ENCODE measurements at regions not wholly inside any gene's neighbourhood (a gene's known extent, or its start where the extent isn't known, plus 50 kb on each side); places are given as distances from the start of the nearest gene placed in this dataset.

DNA sequence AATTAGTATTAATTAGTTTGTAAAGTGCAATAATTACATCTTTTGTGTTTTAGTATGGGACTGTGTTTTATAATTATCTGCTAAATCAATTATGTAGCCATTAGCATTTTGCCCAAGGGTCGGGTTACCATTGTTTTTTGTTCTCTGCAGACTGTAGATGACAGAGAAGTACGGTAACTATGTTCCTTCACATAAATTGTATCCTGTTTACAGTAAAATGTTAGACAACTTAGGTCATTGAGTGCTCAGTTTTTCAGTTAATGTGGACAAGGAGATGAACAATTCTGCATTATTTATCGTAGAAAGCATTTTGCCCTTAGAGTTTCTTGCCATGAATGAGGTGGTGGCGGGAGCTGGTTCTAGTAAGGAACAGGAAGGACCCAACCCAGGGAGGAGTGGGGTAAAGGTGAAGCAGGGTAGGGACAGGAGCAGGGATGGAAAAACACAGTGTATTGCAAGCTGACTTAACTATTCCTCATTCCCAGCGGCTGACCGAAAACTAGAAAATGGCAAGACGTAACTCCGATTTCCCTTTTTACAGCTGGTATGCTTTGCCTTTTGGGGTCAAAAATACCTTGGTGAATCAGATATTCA lies 243.7 kb upstream of the SLC24A2 start:
- Histone ChIP-seq H3K27ac (no peak overlapping the region), H3K4me1 (no peaks in the 10 kb centered on the region), H3K4me3 (no peak overlapping the region), H3K9me3 (no peaks in the 10 kb centered on the region), H3K27me3 (no peaks in the 10 kb centered on the region), H3K36me3 (no peaks in the 10 kb centered on the region)
- intact Hi-C loops (cut with DNase I) = no loop called here
- TF ChIP-seq, protein P1, sequence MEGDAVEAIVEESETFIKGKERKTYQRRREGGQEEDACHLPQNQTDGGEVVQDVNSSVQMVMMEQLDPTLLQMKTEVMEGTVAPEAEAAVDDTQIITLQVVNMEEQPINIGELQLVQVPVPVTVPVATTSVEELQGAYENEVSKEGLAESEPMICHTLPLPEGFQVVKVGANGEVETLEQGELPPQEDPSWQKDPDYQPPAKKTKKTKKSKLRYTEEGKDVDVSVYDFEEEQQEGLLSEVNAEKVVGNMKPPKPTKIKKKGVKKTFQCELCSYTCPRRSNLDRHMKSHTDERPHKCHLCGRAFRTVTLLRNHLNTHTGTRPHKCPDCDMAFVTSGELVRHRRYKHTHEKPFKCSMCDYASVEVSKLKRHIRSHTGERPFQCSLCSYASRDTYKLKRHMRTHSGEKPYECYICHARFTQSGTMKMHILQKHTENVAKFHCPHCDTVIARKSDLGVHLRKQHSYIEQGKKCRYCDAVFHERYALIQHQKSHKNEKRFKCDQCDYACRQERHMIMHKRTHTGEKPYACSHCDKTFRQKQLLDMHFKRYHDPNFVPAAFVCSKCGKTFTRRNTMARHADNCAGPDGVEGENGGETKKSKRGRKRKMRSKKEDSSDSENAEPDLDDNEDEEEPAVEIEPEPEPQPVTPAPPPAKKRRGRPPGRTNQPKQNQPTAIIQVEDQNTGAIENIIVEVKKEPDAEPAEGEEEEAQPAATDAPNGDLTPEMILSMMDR (IDR thresholded peaks at IDR 0.05) = no peak
- TF ChIP-seq POLR2AphosphoS5 (IDR thresholded peaks at IDR 0.05; ENCODE audit: insufficient read depth in 1 of 2, low read depth in 1 of 2) (no peak), POLR2A (IDR thresholded peaks at IDR 0.05) (no peak)
- DNase-seq (ENCODE audit: extremely low spot score in 2 of 2) = no peak

DNA sequence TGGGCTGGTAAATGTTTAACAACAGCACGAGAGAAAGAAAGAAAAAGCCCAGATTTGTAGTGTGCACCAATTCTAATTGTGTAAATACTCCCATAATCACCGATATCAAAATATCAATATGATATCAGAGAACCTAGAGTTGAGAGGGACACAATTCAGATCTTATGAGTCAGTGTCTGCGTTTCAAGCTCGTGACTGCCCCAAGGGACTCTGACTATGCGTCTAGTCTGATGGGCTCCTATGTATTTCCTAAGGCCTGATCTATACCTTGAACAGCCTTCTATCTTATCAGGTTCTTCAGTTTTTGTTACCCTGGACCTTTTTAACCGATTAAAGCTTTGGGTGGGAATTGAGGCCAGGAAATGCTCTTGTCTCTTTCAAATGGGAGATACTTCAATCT lies 243.0 kb upstream of the SLC24A2 start:
- H3K36me3 ChIP-seq = no peaks in the 10 kb centered on the region
- TF ChIP-seq, protein P1 (IDR thresholded peaks at IDR 0.05) = no peak
- no peak overlapping the region for H3K27ac ChIP-seq
- H3K4me1 ChIP-seq = no peaks in the 10 kb centered on the region
- H3K9me3 ChIP-seq = no peaks in the 10 kb centered on the region
- no peak overlapping the region for H3K4me3 ChIP-seq
- intact Hi-C loops (cut with DNase I) = no loop called here
- H3K27me3 ChIP-seq = no peaks in the 10 kb centered on the region
- no peak for DNase-seq (ENCODE audit: extremely low spot score in 2 of 2)

DNA sequence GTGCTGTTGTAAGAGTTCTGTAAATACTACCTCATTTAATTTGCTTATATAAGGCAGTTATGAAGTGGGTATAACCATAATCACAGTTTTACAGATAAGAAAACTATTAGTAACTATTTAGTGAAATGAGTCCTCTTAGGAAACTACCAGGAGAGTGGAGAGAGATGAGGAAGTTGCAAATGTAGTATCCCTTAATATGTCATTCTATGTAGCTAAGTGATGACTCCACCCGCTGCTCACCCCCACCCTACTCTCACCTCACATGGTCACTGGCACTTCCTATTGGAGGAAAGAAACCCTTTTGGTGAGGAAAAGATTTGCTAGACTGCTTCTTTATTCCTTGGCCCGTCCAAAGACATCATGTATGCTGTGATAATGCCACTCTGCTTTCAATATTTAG lies 241.8 kb upstream of the SLC24A2 start:
- Histone ChIP-seq H3K27ac (no peak overlapping the region), H3K36me3 (no peaks in the 10 kb centered on the region), H3K9me3 (no peaks in the 10 kb centered on the region), H3K27me3 (no peaks in the 10 kb centered on the region), H3K4me3 (no peak overlapping the region), H3K4me1 (no peaks in the 10 kb centered on the region)
- DNase-seq (ENCODE audit: extremely low spot score in 2 of 2) = no peak
- intact Hi-C loops (cut with DNase I) = no loop called here
- TF ChIP-seq POLR2A (IDR thresholded peaks at IDR 0.05) (no peak), POLR2AphosphoS5 (IDR thresholded peaks at IDR 0.05; ENCODE audit: insufficient read depth in 1 of 2, low read depth in 1 of 2) (no peak)
- TF ChIP-seq, protein P1 (IDR thresholded peaks at IDR 0.05) = no peak

DNA sequence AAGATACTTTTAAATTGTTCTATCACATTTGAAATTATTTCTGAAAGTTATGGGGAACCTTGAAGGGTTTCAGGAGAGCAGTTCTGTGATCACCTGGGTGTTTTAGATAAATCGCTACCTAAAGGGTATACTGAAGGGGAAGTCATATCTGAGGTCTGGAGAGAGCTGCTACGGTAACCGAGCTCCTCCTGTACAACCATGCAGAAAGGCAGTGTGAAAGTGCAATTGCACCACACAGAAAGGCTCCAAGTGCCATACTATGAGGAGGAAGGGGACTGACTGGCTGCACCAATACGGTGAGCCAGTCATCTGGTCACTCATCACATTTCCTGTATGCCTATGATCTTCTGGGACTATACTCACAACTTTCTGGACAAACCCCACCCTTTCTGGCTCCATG lies 241.4 kb upstream of the SLC24A2 start:
- TF ChIP-seq, protein P1 (IDR thresholded peaks at IDR 0.05) = no peak
- intact Hi-C loops (cut with DNase I) = no loop called here
- H3K27ac ChIP-seq = no peak overlapping the region
- DNase-seq (ENCODE audit: extremely low spot score in 2 of 2) = no peak
- no peaks in the 10 kb centered on the region for H3K9me3 ChIP-seq
- H3K27me3 ChIP-seq = no peaks in the 10 kb centered on the region
- H3K4me3 ChIP-seq = no peak overlapping the region
- no peaks in the 10 kb centered on the region for H3K36me3 ChIP-seq
- H3K4me1 ChIP-seq = no peaks in the 10 kb centered on the region

DNA sequence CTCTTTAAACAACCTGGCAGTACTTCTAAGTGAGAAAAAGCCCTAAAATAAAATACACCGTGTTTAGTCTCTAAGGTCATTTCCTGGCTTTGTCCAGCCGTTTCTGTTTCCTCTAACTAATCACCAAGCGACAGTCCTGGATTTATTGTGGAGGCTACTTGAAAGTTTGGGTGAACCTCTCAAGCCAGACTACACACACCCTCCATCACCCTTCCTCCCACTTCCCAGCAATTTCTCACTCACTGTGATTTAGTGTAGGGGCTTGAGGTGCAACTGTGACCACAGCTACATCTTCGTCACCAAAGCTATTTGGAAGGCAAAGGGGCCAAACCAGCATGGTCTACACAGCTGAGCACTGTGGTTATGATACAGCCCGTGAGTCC lies 240.0 kb upstream of the SLC24A2 start:
- intact Hi-C loops (cut with DNase I) = no loop called here
- no peak for DNase-seq (ENCODE audit: extremely low spot score in 2 of 2)
- TF ChIP-seq, protein P1 (IDR thresholded peaks at IDR 0.05) = no peak
- TF ChIP-seq POLR2AphosphoS5 (IDR thresholded peaks at IDR 0.05; ENCODE audit: insufficient read depth in 1 of 2, low read depth in 1 of 2) = no peak
- no peak for TF ChIP-seq POLR2A (IDR thresholded peaks at IDR 0.05)
- no peaks in the 10 kb centered on the region for H3K9me3 ChIP-seq
- no peaks in the 10 kb centered on the region for H3K27me3 ChIP-seq
- no peak overlapping the region for H3K27ac ChIP-seq
- no peaks in the 10 kb centered on the region for H3K4me1 ChIP-seq
- no peaks in the 10 kb centered on the region for H3K36me3 ChIP-seq
- no peak overlapping the region for H3K4me3 ChIP-seq
